ENCODE measurements at regions not wholly inside any gene's neighbourhood (a gene's known extent, or its start where the extent isn't known, plus 50 kb on each side); places are given as distances from the start of the nearest gene placed in this dataset.

GRCh38 chr14:30257946-30258661, 300.9 kb upstream of the G2E3 start:
- CTCF ChIA-PET = interaction anchor here (0.6 to 6.5 kb wide), 4 partner anchors 13 to 568 kb away, joined by 3 to 42 read pairs (median 3); no protein-coding TSS in a partner anchor
- H3K4me2 ChIP-seq = no peak overlapping the region
- 0% methylated on average over 1 of the region's 1 CpG for WGBS (ENCODE audit: low lambda C conversion rate)

More at GRCh38 chr14:30257946-30258661, 300.9 kb upstream of the G2E3 start:
- Histone ChIP-seq H3K27me3 (ENCODE audit: insufficient read depth) (peaks cover 4% of the 10 kb centered on the region; the same call in 1 of the 2 replicates), H3K36me3 (replicated peaks in 1 of 2; ENCODE audit: control insufficient read depth in 1 of 2, insufficient read depth in 2 of 2, low read length in 1 of 2) (no peaks in the 10 kb centered on the region), H2AFZ (ENCODE audit: low read depth) (no peak overlapping the region), H4K20me1 (ENCODE audit: insufficient read depth) (no peaks in the 10 kb centered on the region), H3K4me1 (ENCODE audit: control insufficient read depth in 1 of 2, insufficient read depth in 2 of 2, low read depth in 1 of 2, low read length in 1 of 2) (no peaks in the 10 kb centered on the region), H3K4me3 (ENCODE audit: low read depth in 2 of 2, low read length in 1 of 2) (no peak overlapping the region), H3K79me2 (ENCODE audit: insufficient read depth) (no peaks in the 10 kb centered on the region), H3K27ac (ENCODE audit: low read depth in 2 of 2, low read length in 1 of 2) (no peak overlapping the region), H3K9me2 (no peaks in the 10 kb centered on the region), H3F3A (replicated peaks; ENCODE audit: insufficient read depth) (no peaks in the 10 kb centered on the region), H3K9me3 (no peaks in the 10 kb centered on the region), H3K9ac (no peak overlapping the region)
- POLR2A ChIA-PET = no interaction called here
- no peak for TF ChIP-seq GABPA (IDR thresholded peaks at IDR 0.05; ENCODE audit: low read depth)
- no peak for TF ChIP-seq RXRA (IDR thresholded peaks at IDR 0.05; ENCODE audit: borderline replicate concordance, low read depth)
- TF ChIP-seq RFX5 (IDR thresholded peaks at IDR 0.05; ENCODE audit: low read length) = no peak
- TF ChIP-seq ELF1 (IDR thresholded peaks at IDR 0.05) = no peak
- no peak for TF ChIP-seq SMC3 (IDR thresholded peaks at IDR 0.05; ENCODE audit: low read depth, low read length)
- no peak for TF ChIP-seq FOSL2 (IDR thresholded peaks at IDR 0.05; ENCODE audit: borderline replicate concordance, low read depth)
- TF ChIP-seq MXI1 (IDR thresholded peaks at IDR 0.05; ENCODE audit: low read depth, low read length) = no peak
- no peak for TF ChIP-seq RAD21 (IDR thresholded peaks at IDR 0.05; ENCODE audit: low read length)
- no peak for TF ChIP-seq FOXM1 (IDR thresholded peaks at IDR 0.05; ENCODE audit: low read depth)
- TF ChIP-seq YY1 (IDR thresholded peaks at IDR 0.05; ENCODE audit: low read depth) = no peak
- TF ChIP-seq RCOR1 (IDR thresholded peaks at IDR 0.05; ENCODE audit: low read length) = no peak
- TF ChIP-seq, protein P1, sequence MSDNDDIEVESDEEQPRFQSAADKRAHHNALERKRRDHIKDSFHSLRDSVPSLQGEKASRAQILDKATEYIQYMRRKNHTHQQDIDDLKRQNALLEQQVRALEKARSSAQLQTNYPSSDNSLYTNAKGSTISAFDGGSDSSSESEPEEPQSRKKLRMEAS (IDR thresholded peaks at IDR 0.05; ENCODE audit: low read depth) = no peak
- TF ChIP-seq NFIC (IDR thresholded peaks at IDR 0.05; ENCODE audit: borderline replicate concordance) = no peak
- no peak for TF ChIP-seq IRF3 (IDR thresholded peaks at IDR 0.05; ENCODE audit: low read depth, low read length)
- TF ChIP-seq, protein P2, sequence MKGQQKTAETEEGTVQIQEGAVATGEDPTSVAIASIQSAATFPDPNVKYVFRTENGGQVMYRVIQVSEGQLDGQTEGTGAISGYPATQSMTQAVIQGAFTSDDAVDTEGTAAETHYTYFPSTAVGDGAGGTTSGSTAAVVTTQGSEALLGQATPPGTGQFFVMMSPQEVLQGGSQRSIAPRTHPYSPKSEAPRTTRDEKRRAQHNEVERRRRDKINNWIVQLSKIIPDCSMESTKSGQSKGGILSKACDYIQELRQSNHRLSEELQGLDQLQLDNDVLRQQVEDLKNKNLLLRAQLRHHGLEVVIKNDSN (IDR thresholded peaks at IDR 0.05; ENCODE audit: borderline replicate concordance, low read depth) = no peak
- TF ChIP-seq EZH2phosphoT487 (IDR thresholded peaks at IDR 0.05; ENCODE audit: borderline replicate concordance, low read depth) = no peak
- TF ChIP-seq TCF12 (IDR thresholded peaks at IDR 0.05) = no peak
- TF ChIP-seq, protein P3, sequence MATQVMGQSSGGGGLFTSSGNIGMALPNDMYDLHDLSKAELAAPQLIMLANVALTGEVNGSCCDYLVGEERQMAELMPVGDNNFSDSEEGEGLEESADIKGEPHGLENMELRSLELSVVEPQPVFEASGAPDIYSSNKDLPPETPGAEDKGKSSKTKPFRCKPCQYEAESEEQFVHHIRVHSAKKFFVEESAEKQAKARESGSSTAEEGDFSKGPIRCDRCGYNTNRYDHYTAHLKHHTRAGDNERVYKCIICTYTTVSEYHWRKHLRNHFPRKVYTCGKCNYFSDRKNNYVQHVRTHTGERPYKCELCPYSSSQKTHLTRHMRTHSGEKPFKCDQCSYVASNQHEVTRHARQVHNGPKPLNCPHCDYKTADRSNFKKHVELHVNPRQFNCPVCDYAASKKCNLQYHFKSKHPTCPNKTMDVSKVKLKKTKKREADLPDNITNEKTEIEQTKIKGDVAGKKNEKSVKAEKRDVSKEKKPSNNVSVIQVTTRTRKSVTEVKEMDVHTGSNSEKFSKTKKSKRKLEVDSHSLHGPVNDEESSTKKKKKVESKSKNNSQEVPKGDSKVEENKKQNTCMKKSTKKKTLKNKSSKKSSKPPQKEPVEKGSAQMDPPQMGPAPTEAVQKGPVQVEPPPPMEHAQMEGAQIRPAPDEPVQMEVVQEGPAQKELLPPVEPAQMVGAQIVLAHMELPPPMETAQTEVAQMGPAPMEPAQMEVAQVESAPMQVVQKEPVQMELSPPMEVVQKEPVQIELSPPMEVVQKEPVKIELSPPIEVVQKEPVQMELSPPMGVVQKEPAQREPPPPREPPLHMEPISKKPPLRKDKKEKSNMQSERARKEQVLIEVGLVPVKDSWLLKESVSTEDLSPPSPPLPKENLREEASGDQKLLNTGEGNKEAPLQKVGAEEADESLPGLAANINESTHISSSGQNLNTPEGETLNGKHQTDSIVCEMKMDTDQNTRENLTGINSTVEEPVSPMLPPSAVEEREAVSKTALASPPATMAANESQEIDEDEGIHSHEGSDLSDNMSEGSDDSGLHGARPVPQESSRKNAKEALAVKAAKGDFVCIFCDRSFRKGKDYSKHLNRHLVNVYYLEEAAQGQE (IDR thresholded peaks at IDR 0.05; ENCODE audit: low read depth, low read length) = no peak
- TF ChIP-seq, protein P4, sequence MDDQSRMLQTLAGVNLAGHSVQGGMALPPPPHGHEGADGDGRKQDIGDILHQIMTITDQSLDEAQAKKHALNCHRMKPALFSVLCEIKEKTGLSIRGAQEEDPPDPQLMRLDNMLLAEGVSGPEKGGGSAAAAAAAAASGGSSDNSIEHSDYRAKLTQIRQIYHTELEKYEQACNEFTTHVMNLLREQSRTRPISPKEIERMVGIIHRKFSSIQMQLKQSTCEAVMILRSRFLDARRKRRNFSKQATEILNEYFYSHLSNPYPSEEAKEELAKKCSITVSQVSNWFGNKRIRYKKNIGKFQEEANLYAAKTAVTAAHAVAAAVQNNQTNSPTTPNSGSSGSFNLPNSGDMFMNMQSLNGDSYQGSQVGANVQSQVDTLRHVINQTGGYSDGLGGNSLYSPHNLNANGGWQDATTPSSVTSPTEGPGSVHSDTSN (IDR thresholded peaks at IDR 0.05) = no peak
- no peak for DNase-seq

Measured in SK-N-SH (cell line).